Ramos (cell line): ENCODE measurements at regions not wholly inside any gene's neighbourhood (a gene's known extent, or its start where the extent isn't known, plus 50 kb on each side); places are given as distances from the start of the nearest gene placed in this dataset.

ENCODE experiments used
- in situ Hi-C: fragments of 300-500 bp; cut with MboI; formaldehyde crosslinking; loops from one replicate; pipeline ENCODE4 v1.14.3; 2022; ENCODE audit warnings: low sequenced_read_pairs; ENCODE audit not compliant: unreplicated experiment

DNA sequence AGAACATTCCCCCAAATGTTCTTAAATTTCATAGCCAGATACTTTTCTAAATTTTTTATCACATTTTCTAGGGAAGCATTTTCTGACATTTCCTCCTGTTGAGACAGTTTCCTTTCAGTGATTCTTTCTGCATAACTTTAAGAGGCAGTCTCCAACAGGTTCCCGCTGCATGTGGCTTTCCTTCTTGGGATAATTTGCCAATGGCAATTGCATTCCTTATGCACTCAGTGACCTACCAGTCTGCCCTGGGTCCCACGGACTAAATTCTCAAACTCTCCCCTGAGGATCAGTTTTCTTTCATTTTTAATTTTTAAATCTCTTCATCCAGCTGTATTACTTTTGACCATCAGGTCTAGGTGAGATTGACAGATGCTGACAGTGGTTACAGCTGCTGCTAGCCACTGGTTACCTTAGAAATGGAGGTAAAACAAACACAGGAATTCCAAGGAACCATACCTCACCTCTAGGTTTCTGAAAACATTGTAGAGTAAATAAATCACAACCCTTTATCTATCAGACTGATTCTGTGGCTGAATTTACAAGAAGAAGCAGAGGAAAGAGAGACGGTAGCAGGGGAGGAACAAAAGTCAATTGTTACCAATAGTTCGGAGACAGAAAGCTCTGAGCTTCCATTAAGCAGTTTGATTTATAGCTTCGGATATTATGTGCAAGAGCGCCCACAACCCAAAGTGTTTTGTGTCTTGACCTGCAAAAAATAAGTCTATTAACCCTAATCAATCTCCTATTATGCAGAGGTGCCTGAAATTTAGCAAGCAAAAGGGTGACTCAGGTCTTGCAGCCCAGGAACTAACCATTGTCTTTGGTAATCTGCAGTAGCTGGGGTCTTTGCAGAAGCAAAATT, 216.0 kb downstream of the PMP22 start:
- in situ Hi-C loops: no loop called here

DNA sequence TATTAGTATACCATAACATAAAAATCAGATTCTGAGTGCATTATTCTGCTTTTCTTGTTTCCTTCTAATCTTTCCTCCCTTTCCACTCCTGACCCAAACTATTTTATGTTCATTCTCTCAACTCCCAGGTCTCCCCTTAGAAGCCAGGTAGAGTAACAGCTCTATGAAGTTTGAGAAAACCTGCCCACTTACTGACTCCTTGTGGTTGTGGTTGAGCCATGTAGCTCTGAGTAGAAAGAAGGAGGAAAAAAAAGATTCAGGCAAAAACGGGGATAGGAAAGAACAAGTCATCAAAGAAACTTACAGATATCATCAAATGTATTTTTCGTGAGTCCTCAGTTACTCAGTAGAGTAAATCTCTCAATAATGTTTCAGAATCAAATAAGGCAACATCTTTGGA, 216.7 kb downstream of the PMP22 start:
- in situ Hi-C loops: no loop called here

DNA sequence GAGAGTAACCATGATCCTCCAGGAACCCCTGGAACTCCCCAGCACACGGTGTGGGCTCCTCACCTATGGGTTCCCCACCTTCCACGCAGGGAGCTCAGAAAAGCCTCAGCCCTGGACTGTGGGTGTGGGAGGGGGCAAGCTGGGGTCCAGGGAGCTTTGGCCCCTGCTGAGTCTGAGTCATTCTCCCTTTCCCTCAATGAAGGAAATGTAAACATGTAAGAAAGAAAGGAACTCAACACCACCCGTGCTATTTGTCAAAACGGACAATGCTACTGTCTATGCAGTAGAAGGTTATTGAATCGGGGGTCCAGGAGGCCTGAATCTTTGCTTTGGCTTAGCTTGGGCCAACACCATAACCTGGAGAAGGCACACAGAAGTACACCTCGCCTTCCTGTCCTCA, 222.8 kb downstream of the PMP22 start:
- in situ Hi-C loops: no loop called here

DNA sequence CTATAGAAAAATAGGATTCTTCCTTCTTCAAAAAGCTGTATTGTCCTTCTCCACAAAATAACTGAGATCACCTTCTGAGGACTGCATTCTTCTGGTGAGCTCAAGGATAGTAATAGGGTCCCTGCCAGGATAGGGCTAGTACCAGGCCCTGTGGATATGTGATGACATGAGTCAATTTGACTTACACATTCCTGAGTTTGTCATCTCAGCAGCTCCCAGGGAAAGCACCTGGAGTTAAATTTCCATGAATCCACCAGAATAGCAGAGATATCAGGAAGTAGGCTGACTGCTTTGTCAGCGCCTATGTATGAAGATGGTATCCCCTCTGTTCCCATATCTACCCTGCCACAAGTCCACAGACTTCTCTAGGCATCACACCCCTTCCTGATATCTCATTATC, 225.8 kb downstream of the PMP22 start:
- in situ Hi-C loops: no loop called here

GRCh38 chr17:15038656-15039055, 226.5 kb downstream of the PMP22 start:
- in situ Hi-C loops: no loop called here

DNA sequence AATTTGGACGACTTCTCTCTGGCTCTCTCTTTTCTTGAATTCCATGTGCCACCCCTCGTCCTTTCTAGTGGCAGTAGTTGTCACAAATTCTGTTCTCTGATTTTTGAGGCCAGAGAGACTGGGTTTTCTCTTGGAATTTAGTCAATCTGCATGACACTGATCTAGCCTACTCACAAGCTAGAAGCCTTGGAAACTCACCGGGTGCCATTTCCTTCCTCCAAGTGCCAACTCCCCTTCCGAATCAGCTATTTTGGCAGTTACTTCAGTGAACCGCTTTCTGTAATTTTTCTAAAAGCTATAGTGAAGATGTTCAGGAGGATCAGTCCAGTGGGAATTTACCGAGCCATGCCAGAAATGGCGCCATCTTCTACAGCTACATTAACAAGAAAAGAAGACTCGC, 228.9 kb downstream of the PMP22 start:
- in situ Hi-C loops: no loop called here

GRCh38 chr17:15031975-15032374, 233.2 kb downstream of the PMP22 start:
- in situ Hi-C loops: no loop called here

GRCh38 chr17:15029469-15029868, 235.7 kb downstream of the PMP22 start:
- in situ Hi-C loops: no loop called here

- in situ Hi-C loops: no loop called here
Observed at GRCh38 chr17:15027853-15028252, 237.3 kb downstream of the PMP22 start.

DNA sequence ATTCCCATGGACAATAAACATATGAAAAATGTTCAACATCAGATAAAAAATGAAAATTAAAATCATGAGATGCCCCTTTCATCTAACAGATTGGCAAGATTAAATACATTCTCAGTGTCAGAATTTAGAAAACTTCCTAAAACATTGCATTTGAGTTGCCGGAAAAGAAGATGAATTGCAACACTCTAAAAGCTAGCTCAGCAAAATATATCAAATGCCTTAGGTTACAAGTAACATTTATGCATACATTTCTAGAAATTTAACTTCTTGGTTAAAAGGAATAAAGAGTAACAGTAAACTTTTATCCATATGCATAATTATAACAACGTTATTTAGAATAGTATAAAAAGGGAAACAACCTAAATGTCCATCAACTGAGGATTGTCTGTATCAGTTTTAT, 239.0 kb downstream of the PMP22 start:
- in situ Hi-C loops: no loop called here

GRCh38 chr17:15023589-15024336, 241.4 kb downstream of the PMP22 start:
- in situ Hi-C loops: no loop called here

GRCh38 chr17:15019158-15019557, 246.0 kb downstream of the PMP22 start:
- in situ Hi-C loops: no loop called here

DNA sequence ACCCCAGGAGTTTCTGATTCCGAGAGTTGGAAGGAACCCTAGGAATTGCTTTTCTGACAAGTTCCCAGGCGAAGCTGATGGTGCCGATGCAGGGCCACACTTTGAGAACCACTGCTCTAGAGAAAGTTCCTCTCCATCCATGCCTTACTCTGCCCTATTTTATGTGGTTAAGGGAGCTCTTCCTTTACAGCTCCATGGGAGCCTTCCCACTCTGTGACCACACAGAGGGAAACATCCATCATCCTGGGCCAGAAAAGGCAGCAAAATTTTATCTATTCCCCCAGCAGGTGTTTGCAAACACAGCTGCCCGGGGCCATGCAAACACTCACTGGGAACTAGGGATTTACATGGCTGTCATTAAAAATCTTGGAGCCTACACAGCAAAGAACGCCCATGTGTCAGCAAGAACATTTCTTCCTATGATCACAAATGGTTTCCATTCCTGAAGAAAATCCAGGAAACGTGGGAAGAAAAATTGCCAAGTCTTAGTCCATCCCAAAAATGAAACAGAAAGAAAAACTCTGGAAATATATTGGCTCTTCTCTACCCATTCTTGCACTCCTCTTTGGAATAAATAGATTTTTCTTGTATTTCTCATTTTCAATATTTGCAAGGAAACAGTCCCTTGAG, 252.7 kb downstream of the PMP22 start:
- in situ Hi-C loops: no loop called here

GRCh38 chr17:15009087-15009486, 256.0 kb downstream of the PMP22 start:
- in situ Hi-C loops: no loop called here

GRCh38 chr17:15007147-15007553, 258.0 kb downstream of the PMP22 start:
- in situ Hi-C loops: no loop called here

DNA sequence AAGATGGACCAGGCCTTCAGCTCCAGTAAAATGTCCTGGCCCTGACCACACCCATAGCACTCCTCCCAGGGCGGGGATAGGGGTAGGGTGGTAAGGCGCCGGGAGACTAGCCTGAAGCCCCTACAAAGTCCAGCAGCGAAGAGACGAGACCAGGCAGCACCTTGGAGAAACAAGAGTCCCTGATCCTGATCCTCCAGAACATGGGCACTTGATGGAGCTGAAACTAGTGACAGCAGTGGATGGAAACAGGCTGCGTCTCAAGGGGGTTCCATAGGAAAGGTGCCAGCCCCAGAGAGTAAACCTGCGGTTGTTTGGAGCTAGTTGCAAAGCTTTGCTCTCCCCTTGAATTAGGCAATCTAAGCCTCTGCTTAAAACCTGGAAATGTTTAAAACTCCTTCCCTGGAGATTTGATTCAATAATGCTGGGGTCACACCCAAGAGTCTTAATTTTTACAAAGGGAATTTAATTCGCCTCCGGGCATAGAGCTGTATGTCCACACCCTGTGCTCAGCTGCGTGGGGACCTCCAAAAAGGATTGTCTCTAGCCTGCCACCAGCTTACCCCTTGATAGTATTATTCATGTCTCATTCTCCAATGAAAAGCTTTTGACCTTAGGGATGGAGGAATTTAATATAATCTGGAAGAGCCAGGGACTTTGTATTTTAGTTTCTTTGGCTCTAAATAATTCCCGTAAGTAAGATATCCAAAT, 258.6 kb downstream of the PMP22 start:
- in situ Hi-C loops: no loop called here

DNA sequence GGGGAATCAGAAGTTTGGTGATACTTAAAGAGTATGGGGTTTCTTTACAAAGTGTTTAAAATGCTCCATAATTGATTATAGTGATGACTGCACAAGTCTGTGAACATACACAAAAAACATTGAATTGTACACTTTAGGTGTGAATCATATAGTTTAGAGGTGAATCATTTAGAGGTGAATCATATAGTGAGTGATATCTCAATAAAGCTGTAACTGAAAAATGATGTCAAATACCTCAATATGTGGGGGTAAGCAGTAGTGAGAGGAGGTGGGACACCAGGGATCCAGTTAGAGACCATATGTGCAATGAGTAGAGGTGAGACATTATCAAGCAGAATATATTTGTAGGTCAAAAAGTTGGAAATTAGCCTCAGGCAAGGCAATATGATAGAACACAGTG, 264.5 kb downstream of the PMP22 start:
- in situ Hi-C loops: no loop called here

GRCh38 chr17:14997290-14997689, 267.8 kb downstream of the PMP22 start:
- in situ Hi-C loops: no loop called here

GRCh38 chr17:14986127-14986526, 279.0 kb downstream of the PMP22 start:
- in situ Hi-C loops: no loop called here

DNA sequence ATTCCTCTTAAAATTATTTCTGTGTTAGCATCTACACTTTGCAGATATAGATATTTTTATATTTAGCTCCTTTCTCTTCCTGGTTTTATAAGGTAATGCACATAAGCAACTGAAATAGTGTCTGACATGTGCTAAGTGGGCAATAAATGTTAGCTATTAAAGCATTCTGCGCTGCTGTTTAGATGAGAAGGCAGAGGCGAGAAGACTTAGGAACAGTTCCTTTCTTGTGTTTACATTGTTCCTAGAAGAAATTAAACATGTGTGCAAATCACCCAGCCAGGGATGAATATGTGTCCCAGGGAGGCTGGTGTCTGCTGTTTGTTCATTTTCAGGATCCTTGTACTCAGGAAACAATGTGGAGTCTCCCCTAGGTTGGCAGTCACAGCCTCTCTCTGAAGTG, 292.3 kb downstream of the PMP22 start:
- in situ Hi-C loops: no loop called here

- in situ Hi-C loops: no loop called here
Observed at GRCh38 chr17:14971054-14971453, 294.1 kb downstream of the PMP22 start.
